ENCODE measurements at regions not wholly inside any gene's neighbourhood (a gene's known extent, or its start where the extent isn't known, plus 50 kb on each side); places are given as distances from the start of the nearest gene placed in this dataset.
"Not testable (repeated sequence)": the region's sequence is repeated elsewhere in the genome, so short reads cannot be mapped to it uniquely, and the experiment has no call there.

DNA sequence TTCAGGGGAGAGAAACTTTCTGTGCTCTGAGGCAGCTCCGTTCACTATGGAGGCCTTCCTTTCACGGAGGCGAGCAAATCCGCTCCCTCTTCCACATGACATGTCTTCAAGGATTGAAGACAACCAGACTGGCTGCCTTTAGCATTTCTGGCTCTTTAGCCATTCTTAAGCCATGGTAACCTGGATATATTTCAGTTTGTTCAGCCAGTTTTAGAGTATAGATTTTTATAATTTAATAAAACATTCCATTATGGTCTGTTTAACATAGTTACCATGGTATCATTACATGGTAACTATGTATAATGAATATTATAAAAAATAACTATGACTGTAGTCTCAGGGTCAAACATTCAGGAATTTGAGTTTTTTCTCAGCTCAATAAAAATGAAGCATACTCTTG is 54.2 kb upstream of the NFIA start:
- DNase-seq: no peak

- not testable (repeated sequence) for DNase-seq
Measured at GRCh38 chr1:61018068-61018467, 64.3 kb upstream of the NFIA start.

DNA sequence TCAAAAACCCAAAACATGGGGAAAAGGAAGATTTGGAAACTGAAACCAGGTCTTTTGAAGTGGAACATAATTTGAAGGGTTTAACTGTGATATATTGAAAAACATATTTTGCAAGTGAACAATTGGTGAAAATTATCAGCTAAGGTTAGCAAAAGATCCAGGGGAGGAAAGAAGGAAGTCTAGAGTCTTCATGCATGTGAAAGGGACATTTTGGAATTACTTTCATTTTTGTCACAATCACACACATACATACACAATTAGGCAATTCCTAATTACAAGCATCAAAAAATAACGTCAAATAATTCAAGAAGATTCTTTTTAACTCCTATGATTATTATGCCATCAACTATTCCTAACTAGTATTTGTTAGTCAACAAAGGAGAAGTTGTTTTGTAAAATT is 64.7 kb upstream of the NFIA start:
- DNase-seq: no peak

- no peak for DNase-seq
Measured at GRCh38 chr1:61013946-61014667, 68.3 kb upstream of the NFIA start.

GRCh38 chr1:61013189-61013945 is 69.0 kb upstream of the NFIA start:
- no peak for DNase-seq

DNA sequence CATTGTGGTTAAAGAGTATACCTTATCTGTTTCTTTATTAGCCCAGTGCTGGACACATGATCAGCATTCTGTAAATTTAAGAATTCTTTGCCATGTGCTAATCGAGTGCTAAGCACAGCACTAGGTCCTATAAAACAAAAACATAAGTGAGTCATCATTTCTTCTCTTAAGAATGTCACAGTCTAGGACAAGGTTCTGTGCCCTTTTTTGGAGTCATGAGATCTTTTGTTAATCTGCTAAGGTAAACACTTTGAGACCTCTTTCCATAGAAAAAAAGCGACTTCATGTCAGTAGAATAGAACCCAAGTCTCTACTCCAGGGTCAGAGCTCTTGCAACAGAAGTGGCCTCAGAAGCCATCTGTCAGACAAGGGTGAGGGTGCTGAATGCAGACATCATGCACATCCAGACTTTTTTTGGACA is 70.0 kb upstream of the NFIA start:
- no peak for DNase-seq

DNA sequence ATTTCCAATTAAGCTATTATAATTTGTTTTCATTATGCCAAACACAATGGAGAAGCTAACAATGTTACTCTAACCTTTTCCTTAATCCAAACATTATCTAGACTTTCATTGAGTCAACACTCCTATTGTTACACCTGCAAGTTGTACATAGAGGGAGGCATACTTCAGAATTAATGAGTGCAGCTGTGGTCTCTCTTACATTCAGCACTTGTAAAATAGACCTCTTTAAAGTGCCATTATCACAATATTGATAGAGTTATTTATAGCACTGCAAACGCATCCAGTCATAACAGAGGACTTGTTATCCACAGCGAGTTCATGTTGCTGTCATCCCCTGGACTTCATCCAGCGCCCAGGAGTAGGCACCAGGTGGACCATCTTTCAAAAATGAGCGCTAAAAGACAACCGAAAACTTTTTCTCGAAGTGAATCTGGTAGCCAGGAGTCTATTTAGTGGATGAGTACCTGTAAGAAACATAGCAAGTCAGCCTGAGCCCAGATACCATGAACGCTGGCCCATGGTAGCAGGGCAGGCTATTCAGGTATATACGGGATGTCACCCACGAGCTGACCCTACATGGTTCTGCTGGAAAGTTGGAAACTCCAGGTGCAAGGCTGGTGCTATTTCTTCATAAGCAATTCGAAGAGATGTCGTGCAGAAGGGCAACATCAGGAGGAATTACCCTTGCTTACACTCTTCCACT is 70.6 kb upstream of the NFIA start:
- no peak for DNase-seq

DNA sequence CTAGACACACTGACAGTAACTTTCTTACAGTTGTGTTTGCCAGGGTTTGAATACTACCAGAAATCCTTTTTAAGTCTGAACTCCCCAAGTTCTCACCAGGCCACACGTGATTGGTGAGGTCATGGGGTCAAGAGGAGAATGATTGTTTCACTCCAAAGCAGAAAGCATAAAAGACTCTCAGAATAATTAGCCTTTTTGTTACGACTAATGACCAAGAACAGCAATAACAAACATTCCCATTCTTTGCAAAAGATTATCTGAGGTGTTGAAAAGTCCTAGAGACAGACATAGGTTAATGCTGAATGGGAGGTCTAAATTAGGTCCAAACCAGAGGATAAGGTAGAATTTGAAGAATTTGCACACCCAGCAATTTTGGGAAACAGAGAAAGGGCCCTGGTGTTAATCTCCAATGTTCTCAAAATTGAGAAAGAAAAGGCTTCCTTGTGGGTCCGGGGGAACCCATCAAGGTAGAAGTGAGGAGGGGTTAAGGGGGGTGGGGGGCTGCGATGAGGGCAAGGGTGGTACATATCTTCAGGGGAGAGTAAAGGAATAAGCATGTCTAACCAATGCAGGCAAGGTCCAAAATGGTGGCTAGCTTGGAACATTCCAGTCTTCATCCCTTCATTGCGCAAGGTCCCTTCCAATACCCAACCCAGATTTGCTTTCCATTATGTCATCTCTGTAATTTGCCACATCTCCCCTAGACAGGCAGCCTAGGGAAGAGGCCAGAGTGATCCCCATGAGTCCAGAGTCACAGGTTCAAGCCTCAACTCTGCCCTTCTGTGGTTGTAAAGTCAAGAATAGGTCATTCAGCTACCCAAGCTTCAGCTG is 74.6 kb upstream of the NFIA start:
- no peak for DNase-seq

DNA sequence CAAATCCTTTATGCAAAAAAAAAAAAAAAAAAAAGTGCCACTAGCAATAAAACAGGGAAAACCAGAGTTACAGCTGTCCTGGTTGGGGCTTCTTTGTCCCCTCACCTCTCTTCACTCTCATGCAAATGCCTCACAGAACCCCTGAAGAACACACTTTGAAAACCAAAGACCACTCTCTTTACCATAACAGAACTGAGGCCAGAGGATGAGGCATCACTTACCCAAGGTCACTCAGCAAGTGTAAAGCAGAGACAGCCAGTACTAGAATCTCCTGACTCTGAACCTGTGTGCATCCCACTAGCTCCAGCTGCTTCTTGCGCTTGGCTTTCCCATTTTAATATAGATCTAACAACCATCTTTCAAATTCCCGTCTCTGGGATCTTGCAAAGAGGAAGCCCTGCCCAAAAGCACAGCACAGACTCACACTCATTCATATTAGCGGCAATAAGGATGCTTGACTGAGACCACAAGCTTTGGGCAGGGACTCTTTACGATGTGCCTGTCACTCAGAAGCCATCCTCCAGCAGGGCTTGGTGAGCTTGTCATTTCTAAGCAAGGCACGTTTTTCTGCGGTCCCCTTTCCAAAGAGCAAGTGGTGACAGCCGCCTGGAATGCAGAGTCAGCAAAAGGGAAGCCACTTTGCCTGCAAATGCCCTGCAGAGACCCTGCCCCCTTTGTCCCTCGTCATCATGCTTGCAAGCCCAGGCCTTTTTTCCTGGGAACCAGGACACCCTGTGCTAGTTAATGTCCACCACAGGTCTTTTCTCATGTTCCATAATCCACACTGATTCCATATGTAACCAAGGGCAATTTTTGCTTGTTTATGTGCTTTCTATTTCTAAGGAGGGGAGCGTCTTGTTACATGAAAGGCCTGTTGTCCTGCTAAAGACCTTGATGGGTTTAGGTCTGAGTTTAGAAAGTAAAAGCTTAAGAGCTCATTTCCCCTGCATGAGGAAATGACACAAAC is 76.5 kb upstream of the NFIA start:
- no peak for DNase-seq

DNA sequence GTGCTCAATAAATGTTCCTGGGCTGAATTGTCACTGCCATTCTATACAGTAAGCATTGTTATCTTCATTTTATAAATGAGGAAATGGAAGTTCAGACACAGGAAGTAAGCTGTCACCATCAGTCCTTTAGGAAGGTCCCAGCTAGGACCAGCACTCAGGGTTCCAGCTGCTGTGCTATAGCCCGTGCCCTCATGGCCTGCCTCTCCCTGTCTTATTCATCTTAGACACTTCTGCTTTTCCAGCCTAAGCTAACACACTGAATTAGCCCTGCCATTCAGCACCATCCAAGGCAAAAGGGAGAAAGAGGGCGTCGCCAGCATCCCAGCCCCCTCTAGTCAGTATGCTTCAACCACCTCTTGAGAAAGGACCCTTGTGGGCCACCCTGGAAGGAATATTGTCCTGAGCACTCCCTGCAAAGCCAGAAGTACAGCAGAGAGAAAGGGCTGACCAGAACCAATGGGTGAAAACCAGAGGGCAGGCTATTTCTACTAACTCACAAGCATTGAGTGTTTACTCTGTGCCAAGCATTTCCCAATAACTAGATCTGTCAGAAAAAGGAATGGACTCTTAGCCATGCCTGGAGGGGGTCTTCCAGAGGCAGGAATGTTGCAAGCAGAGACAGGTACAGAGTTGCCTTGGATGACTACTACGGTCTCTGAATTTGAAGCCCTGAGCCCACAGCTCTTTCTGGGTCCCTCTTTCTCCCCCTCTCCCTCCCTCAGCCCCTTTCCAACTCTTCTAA is 77.9 kb upstream of the NFIA start:
- no peak for DNase-seq

DNA sequence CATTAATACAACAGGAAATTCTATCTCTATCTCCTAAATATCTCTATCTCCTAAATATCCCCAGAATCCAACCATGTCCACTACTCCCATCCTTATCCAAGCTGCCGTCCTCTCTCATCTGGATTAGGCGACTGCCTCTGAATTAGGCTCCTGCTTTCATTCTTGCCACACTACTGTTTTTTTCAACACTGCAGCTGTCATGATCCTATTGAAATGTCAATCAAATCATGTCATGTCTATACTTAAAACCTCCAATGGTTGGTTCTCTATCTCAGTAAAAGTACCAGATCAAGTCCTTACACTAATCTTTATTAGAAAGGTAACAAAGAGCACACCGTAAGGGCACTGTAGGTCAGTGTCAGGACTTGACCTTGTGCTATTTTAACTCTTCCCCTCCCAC is 82.0 kb upstream of the NFIA start:
- DNase-seq: no peak

DNA sequence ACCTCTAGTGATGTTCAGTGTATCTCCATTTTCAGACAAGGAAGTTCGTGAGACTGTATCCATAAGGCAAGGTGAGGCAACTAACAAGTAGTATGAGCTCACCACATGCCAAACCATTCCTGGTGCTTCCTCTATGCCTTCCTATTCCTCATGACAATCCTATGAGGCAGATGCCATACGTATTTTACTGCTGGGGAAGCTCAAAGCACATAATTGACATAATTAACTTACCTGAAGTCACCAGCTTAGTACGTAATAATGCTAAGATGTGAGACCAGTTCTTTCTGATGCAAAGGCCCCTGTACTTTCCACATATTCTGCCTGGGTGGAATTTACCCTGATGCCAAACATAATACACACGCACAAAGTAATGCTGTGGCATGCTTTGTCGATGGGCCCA is 83.6 kb upstream of the NFIA start:
- DNase-seq: no peak

DNA sequence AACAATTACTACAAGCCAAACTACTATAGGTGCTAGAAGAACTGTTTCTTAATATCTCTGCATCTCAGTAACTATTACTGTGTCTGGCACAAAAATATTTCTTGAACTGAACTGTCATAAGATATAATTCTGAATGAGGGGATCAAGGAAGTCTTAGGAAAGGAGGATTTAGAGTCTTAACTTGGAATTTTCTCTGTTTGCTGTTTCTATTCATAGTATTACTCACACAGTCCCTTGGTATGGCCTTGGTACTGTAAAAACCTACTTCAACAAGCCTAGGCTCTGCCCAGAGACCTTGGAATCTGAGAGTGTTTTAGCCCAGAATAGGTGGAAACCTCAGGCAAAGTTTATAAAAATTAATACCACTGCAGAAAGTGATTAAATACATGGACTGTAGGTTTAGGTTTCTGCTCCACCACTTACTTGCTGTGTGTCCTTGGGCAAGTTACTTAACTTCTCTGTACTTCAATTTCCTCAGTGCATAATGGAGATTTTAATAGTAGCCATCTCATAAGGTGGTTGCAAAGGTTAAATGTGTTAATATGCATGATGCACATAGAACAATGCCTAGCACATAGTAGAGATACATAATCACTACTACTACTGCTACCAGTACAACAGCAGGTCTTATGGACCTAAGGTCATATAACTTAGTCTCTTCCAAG is 87.4 kb upstream of the NFIA start:
- DNase-seq: no peak

DNA sequence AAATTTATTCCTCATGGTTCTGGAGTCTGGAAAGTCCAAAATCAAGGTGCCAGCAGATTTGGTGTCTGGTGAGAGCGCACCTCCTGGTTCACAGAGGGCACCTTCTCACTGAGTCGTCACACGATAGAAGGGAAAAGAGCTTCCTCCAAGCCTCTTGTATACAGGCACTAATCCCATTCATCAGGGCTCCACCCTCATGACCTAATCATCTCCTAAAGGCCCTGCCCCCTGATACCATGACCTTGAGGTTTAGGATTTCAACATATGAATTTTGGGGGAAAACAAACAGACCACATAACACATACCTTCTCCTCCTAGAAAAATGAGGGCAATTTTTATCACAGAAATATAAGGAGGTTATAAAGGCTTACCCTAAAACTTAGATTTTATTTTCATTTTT is 88.0 kb upstream of the NFIA start:
- no peak for DNase-seq

DNA sequence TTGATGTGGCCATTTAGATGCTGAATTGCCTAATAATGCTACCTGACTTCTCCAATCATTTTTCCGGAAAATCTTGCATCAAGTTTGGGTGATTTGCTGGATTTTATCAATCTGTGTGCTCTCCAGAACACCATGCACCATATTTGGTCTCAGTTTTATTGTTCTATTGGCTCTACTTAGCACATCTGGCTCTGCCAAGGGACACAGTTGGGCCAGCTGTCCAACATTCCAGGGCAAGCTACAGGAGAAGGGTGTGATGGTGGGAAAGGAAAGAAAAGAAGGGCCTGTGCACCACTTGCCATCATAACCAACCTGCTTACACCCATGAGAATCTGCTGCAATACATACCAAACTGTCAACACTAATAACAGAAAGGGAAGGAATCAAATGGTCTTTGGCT is 90.2 kb upstream of the NFIA start:
- DNase-seq: no peak

DNA sequence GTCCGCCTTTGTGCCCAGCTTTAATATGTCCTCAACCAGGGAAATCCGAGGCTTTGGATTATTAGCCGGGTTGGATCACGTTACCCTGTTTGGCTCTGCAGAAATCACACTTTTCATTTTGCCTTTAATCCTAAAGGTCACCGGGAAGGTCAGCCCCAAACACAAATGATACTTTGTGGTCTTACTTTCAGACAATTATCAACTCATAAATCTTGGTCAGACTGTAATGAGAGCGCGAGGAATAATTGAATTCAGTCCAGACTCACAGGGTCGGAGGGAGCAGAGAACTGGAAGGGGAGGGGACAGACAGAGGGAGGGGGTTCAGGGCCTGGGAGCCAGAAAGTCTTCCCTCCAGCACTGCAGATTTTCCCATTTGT is 91.7 kb upstream of the NFIA start:
- DNase-seq: no peak

GRCh38 chr1:60989749-60990713 is 92.3 kb upstream of the NFIA start:
- peak; percentile 98 for DNase-seq

- DNase-seq: no peak
Measured at GRCh38 chr1:60988891-60989290, 93.5 kb upstream of the NFIA start.

- DNase-seq: no peak
Measured at GRCh38 chr1:60987904-60988303, 94.5 kb upstream of the NFIA start.
